Neural progenitor cell (in vitro differentiated cells): ENCODE measurements at regions not wholly inside any gene's neighbourhood (a gene's known extent, or its start where the extent isn't known, plus 50 kb on each side); places are given as distances from the start of the nearest gene placed in this dataset.
A peak's percentile ranks its signal among the peaks of the same experiment; 100 is the strongest.

Source experiments
- DNase-seq: peaks from one replicate; pipeline ENCODE4 v3.0.0-alpha.2; 2016; ENCODE audit warnings: low spot score
- H2AFZ ChIP-seq: fragments of 200-600 bp; sonication (generic); replicated peaks from 2 replicates; pipeline ENCODE4 v1.6.1; 2016; ENCODE audit warnings: antibody characterized with exemption
- H3F3A ChIP-seq: fragments of 200-600 bp; sonication (generic); 2 replicates; pipeline ENCODE4 v1.6.1; 2016; ENCODE audit warnings: antibody characterized with exemption, low read depth
- H3K27ac ChIP-seq: fragments of 200-600 bp; sonication (generic); 2 replicates; pipeline ENCODE4 v1.5.1; 2016; ENCODE audit warnings: mild to moderate bottlenecking
- H3K27me3 ChIP-seq: fragments of 200-600 bp; sonication (generic); 2 replicates; pipeline ENCODE4 v1.6.1; 2016; ENCODE audit warnings: mild to moderate bottlenecking, moderate library complexity
- H3K36me3 ChIP-seq: fragments of 200-600 bp; sonication (generic); 2 replicates; pipeline ENCODE4 v1.5.1; 2016
- H3K4me1 ChIP-seq: fragments of 200-600 bp; sonication (generic); 2 replicates; pipeline ENCODE4 v1.6.1; 2016; ENCODE audit warnings: mixed run types
- H3K4me2 ChIP-seq: fragments of 200-600 bp; sonication (generic); 2 replicates; pipeline ENCODE4 v1.6.1; 2016
- H3K4me3 ChIP-seq: fragments of 200-600 bp; sonication (generic); 2 replicates; pipeline ENCODE4 v1.5.1; 2016
- H3K79me2 ChIP-seq: fragments of 200-600 bp; sonication (generic); 2 replicates; pipeline ENCODE4 v1.6.1; 2016; ENCODE audit warnings: low read depth
- H3K9ac ChIP-seq: fragments of 200-600 bp; sonication (generic); 2 replicates; pipeline ENCODE4 v1.6.1; 2016
- H3K9me3 ChIP-seq: fragments of 200-600 bp; sonication (generic); 2 replicates; pipeline ENCODE4 v1.5.1; 2016; ENCODE audit warnings: low read depth
- H4K20me1 ChIP-seq: fragments of 200-600 bp; sonication (generic); 2 replicates; pipeline ENCODE4 v1.6.1; 2016; ENCODE audit warnings: low read depth
- H3K27ac Mint-ChIP-seq: 3 replicates; pipeline ENCODE4 v1.8.0; 2021; ENCODE audit warnings: mixed read lengths
- H3K27me3 Mint-ChIP-seq: 2 replicates; pipeline ENCODE4 v1.8.0; 2022; ENCODE audit warnings: low read depth, mild to moderate bottlenecking, inconsistent platforms, moderate library complexity, mixed read lengths; ENCODE audit not compliant: insufficient read depth
- H3K36me3 Mint-ChIP-seq: 3 replicates; pipeline ENCODE4 v1.8.0; 2021; ENCODE audit warnings: mixed read lengths
- H3K4me1 Mint-ChIP-seq: 3 replicates; pipeline ENCODE4 v1.8.0; 2021; ENCODE audit warnings: mixed read lengths
- H3K4me3 Mint-ChIP-seq: 3 replicates; pipeline ENCODE4 v1.8.0; 2021; ENCODE audit warnings: mild to moderate bottlenecking, moderate library complexity, mixed read lengths
- H3K9me3 Mint-ChIP-seq: 3 replicates; pipeline ENCODE4 v1.8.0; 2020; ENCODE audit warnings: mixed read lengths
- CTCF ChIP-seq: fragments of 200-600 bp; sonication (generic); IDR thresholded peaks from 2 replicates; pipeline ENCODE4 v1.5.1; 2017; ENCODE audit warnings: antibody characterized with exemption, mild to moderate bottlenecking
- EZH2 ChIP-seq: fragments of 200-600 bp; sonication (generic); IDR thresholded peaks from 2 replicates; pipeline ENCODE4 v1.6.1; 2017; ENCODE audit warnings: antibody characterized with exemption, mild to moderate bottlenecking, moderate library complexity
- EZH2phosphoT487 ChIP-seq: fragments of 200-600 bp; sonication (generic); IDR thresholded peaks from 2 replicates; pipeline ENCODE4 v1.6.1; 2017; ENCODE audit warnings: antibody characterized with exemption

GRCh38 chr12:19910681-19911080 is 457.7 kb upstream of the PDE3A start:
- H3K27me3 Mint-ChIP-seq: no peaks in the 10 kb centered on the region
- Histone ChIP-seq H3K27ac (no peak overlapping the region), H4K20me1 (no peaks in the 10 kb centered on the region), H3K4me3 (no peak overlapping the region), H3K4me2 (no peak overlapping the region), H3F3A (peaks cover 9% of the 10 kb centered on the region), H2AFZ (no peak overlapping the region), H3K4me1 (peaks cover 21% of the 10 kb centered on the region), H3K79me2 (no peaks in the 10 kb centered on the region), H3K9me3 (no peaks in the 10 kb centered on the region), H3K36me3 (no peaks in the 10 kb centered on the region), H3K9ac (no peak overlapping the region), H3K27me3 (no peaks in the 10 kb centered on the region)
- no peak overlapping the region for H3K27ac Mint-ChIP-seq
- no peaks in the 10 kb centered on the region for H3K36me3 Mint-ChIP-seq
- TF ChIP-seq CTCF (no peak), EZH2 (no peak), EZH2phosphoT487 (no peak)
- H3K9me3 Mint-ChIP-seq: no peaks in the 10 kb centered on the region
- no peak overlapping the region for H3K4me3 Mint-ChIP-seq
- peaks cover 14% of the 10 kb centered on the region for H3K4me1 Mint-ChIP-seq
- no peak for DNase-seq

GRCh38 chr12:19912991-19913390 is 455.3 kb upstream of the PDE3A start:
- H3K4me3 Mint-ChIP-seq: no peak overlapping the region
- TF ChIP-seq EZH2: no peak
- TF ChIP-seq EZH2phosphoT487: no peak
- no peak for TF ChIP-seq CTCF
- Histone ChIP-seq H3K4me1 (peaks cover 42% of the 10 kb centered on the region), H4K20me1 (no peaks in the 10 kb centered on the region), H2AFZ (no peak overlapping the region), H3K4me2 (no peak overlapping the region), H3K36me3 (no peaks in the 10 kb centered on the region), H3K27ac (no peak overlapping the region), H3F3A (peaks cover 16% of the 10 kb centered on the region), H3K79me2 (no peaks in the 10 kb centered on the region), H3K27me3 (no peaks in the 10 kb centered on the region), H3K9me3 (no peaks in the 10 kb centered on the region), H3K9ac (no peak overlapping the region), H3K4me3 (no peak overlapping the region)
- no peak overlapping the region for H3K27ac Mint-ChIP-seq
- H3K27me3 Mint-ChIP-seq: no peaks in the 10 kb centered on the region
- peaks cover 28% of the 10 kb centered on the region for H3K4me1 Mint-ChIP-seq
- no peaks in the 10 kb centered on the region for H3K9me3 Mint-ChIP-seq
- no peaks in the 10 kb centered on the region for H3K36me3 Mint-ChIP-seq
- peak; percentile 8 for DNase-seq

GRCh38 chr12:19915392-19916195 is 452.7 kb upstream of the PDE3A start:
- Histone ChIP-seq H3K9ac (no peak overlapping the region), H2AFZ (no peak overlapping the region), H3K79me2 (no peaks in the 10 kb centered on the region), H3F3A (peaks cover 16% of the 10 kb centered on the region), H3K4me2 (peak overlapping the region; percentile 19), H3K27me3 (no peaks in the 10 kb centered on the region), H4K20me1 (no peaks in the 10 kb centered on the region), H3K36me3 (no peaks in the 10 kb centered on the region), H3K27ac (no peak overlapping the region), H3K4me3 (no peak overlapping the region), H3K4me1 (peaks cover 42% of the 10 kb centered on the region), H3K9me3 (no peaks in the 10 kb centered on the region)
- peaks cover 28% of the 10 kb centered on the region for H3K4me1 Mint-ChIP-seq
- peak; percentile 66 for DNase-seq
- no peak for TF ChIP-seq EZH2
- peak; percentile 64 for TF ChIP-seq CTCF
- no peaks in the 10 kb centered on the region for H3K36me3 Mint-ChIP-seq
- H3K27me3 Mint-ChIP-seq: no peaks in the 10 kb centered on the region
- no peak overlapping the region for H3K4me3 Mint-ChIP-seq
- H3K9me3 Mint-ChIP-seq: no peaks in the 10 kb centered on the region
- H3K27ac Mint-ChIP-seq: peak overlapping the region; percentile 44
